ENCODE measurements at regions not wholly inside any gene's neighbourhood (a gene's known extent, or its start where the extent isn't known, plus 50 kb on each side); places are given as distances from the start of the nearest gene placed in this dataset.
A peak's percentile ranks its signal among the peaks of the same experiment; 100 is the strongest.
"Not testable (repeated sequence)": the region's sequence is repeated elsewhere in the genome, so short reads cannot be mapped to it uniquely, and the experiment has no call there.

DNA sequence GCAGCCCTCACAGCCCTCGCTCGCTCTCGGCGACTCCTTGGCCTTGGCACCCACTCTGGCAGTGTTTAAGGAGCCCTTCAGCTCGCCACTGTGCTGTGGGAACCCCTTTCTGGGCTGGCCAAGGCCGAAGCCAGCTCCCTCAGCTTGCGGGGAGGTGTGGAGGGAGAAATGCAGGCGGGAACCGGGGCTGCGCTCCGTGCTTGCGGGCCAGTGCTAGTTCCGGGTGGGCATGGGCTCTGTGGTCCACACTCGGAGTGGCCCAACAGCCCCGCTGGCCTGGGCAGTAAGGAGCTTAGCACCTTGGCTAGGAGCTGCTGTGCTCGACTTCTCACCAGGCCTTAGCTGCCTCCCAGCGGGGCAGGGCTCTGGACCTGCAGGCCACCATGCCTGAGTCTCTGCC is 192.6 kb downstream of the COX18 start:
- peaks cover 0 to 3% of the 10 kb centered on the region in 2 donors for H3K9me3 ChIP-seq
- TF ChIP-seq, protein P1, sequence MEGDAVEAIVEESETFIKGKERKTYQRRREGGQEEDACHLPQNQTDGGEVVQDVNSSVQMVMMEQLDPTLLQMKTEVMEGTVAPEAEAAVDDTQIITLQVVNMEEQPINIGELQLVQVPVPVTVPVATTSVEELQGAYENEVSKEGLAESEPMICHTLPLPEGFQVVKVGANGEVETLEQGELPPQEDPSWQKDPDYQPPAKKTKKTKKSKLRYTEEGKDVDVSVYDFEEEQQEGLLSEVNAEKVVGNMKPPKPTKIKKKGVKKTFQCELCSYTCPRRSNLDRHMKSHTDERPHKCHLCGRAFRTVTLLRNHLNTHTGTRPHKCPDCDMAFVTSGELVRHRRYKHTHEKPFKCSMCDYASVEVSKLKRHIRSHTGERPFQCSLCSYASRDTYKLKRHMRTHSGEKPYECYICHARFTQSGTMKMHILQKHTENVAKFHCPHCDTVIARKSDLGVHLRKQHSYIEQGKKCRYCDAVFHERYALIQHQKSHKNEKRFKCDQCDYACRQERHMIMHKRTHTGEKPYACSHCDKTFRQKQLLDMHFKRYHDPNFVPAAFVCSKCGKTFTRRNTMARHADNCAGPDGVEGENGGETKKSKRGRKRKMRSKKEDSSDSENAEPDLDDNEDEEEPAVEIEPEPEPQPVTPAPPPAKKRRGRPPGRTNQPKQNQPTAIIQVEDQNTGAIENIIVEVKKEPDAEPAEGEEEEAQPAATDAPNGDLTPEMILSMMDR (IDR thresholded peaks at IDR 0.05): no peak
- H3K27me3 ChIP-seq: no peaks in the 10 kb centered on the region
- H3K36me3 ChIP-seq: no peaks in the 10 kb centered on the region
- no peak overlapping the region for H3K27ac ChIP-seq
- H3K4me1 ChIP-seq: no peaks in the 10 kb centered on the region
- no peak for DNase-seq (ENCODE audit: low spot score)
- no peak overlapping the region for H3K4me3 ChIP-seq

DNA sequence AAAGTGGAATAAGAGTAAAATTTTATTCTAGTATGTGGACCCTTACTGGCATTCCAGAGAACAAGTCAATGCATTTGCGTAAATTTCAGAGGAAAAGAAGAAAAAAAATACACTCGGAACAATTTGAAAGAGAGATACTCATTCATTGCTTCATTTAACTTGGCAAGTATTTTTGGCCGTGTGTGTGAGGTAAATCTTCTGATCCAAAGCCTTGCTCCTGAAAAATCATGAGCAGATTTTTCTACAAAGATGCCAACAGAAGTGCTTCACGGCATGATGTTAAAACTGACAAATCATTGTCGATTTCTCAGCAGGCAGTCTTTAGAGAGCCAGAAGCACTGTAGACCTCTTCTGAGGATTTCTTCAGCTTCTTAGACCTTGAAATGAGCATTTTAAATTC is 194.0 kb downstream of the COX18 start:
- TF ChIP-seq, protein P1 (IDR thresholded peaks at IDR 0.05): no peak
- Histone ChIP-seq H3K9me3 (peaks cover 0 to 3% of the 10 kb centered on the region in 2 donors), H3K27ac (peak overlapping the region in 1 of 2 donors; percentile 46), H3K27me3 (no peaks in the 10 kb centered on the region), H3K4me1 (no peaks in the 10 kb centered on the region), H3K4me3 (no peak overlapping the region), H3K36me3 (no peaks in the 10 kb centered on the region)
- no peak for DNase-seq (ENCODE audit: low spot score)

DNA sequence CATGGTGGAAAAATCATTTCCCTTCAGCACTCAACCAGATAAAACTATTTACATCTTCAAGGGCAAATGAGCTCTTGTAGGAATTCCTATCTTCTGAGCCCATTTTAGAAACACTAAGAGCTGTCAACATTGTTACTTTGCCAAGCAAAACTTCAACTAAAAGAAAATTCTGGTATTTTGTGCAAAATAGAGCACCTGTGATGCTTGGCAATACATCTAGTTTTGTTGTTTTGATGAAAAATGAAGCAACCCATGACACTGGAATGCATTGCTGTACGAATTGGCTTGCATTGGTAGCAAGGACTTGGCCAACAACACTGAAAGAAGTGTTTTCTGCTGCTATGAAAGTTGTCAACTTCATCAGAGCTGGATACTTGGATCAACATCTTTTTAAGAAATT is 194.4 kb downstream of the COX18 start:
- Histone ChIP-seq H3K4me1 (no peaks in the 10 kb centered on the region), H3K4me3 (no peak overlapping the region), H3K27me3 (no peaks in the 10 kb centered on the region), H3K9me3 (peaks cover 0 to 3% of the 10 kb centered on the region in 2 donors), H3K27ac (peak overlapping the region in 1 of 2 donors; percentile 16), H3K36me3 (no peaks in the 10 kb centered on the region)
- no peak for DNase-seq (ENCODE audit: low spot score)
- TF ChIP-seq, protein P1 (IDR thresholded peaks at IDR 0.05): no peak

DNA sequence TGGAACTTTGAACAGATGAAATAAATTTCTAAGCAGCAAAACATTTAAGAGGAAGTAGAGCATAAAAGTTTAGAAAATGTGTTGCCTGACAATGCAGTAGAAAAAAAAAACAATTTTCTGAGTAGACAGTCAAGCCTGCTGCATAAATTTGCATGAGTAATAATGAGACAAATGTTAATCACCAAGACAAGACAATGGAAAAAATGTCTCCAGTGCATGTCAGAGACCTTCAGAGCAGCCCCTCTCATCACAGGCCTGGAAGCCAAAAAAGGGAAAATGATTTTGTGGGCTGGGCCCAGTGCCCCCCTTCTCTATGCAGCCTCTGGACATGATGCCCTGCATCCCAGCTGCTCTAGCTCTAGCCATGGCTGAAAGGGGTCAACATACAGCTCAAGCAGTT is 204.6 kb downstream of the COX18 start:
- H3K4me3 ChIP-seq: no peak overlapping the region
- H3K27me3 ChIP-seq: no peaks in the 10 kb centered on the region
- TF ChIP-seq, protein P1 (IDR thresholded peaks at IDR 0.05): no peak
- H3K36me3 ChIP-seq: no peaks in the 10 kb centered on the region
- H3K27ac ChIP-seq: no peak overlapping the region
- peaks cover 0 to 10% of the 10 kb centered on the region in 2 donors for H3K9me3 ChIP-seq
- H3K4me1 ChIP-seq: no peaks in the 10 kb centered on the region
- DNase-seq (ENCODE audit: low spot score): no peak

DNA sequence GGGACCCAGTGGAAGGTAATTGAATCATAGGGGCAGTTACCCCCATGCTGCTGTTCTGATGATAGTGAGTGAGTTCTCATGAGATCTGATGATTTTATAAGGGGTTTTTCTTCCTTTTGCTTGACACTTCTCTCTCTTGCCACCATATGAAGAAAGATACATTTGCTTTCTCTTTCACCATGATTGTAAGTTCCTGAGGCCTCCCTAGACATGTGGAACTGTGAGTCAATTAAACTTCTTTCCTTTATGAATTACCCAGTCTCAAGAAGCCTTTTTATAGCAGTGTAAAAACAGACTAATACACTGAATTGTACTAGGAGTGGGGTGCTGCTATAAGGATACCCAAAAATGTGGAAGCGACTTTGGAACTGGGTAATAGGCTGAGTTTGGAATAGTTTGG is 205.2 kb downstream of the COX18 start:
- H3K9me3 ChIP-seq: peaks cover 0 to 10% of the 10 kb centered on the region in 2 donors
- not testable (repeated sequence) for H3K36me3 ChIP-seq; H3K4me3 ChIP-seq; DNase-seq (ENCODE audit: low spot score); H3K4me1 ChIP-seq; H3K27ac ChIP-seq; H3K27me3 ChIP-seq

DNA sequence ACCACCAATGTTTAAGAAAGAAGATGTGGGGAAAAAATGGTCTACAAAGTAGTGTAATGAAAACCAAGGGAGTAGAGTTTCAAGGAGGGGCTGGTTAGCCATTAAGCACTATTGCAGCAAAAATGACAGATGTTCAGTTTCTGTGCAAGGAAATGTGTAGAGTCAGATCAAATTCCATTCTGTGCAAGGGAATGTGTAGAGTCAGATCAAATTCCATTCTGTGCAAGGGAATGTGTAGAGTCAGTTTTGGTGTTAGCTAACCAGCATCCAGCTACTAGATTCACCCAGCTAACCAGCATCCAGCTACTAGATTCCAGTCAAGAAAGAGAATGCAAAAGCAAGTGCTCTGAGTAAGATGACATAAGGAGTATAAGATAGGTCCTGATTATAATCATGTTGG is 208.8 kb downstream of the COX18 start:
- DNase-seq (ENCODE audit: low spot score): no peak
- no peaks in the 10 kb centered on the region for H3K9me3 ChIP-seq
- no peaks in the 10 kb centered on the region for H3K36me3 ChIP-seq
- TF ChIP-seq, protein P1 (IDR thresholded peaks at IDR 0.05): no peak
- H3K4me1 ChIP-seq: no peaks in the 10 kb centered on the region
- H3K4me3 ChIP-seq: no peak overlapping the region
- no peaks in the 10 kb centered on the region for H3K27me3 ChIP-seq
- H3K27ac ChIP-seq: no peak overlapping the region

Data from right atrium auricular region (tissue), 2 donors.